ENCODE measurements at regions not wholly inside any gene's neighbourhood (a gene's known extent, or its start where the extent isn't known, plus 50 kb on each side); places are given as distances from the start of the nearest gene placed in this dataset.
"Not testable (repeated sequence)": the region's sequence is repeated elsewhere in the genome, so short reads cannot be mapped to it uniquely, and the experiment has no call there.

- TF ChIP-seq CTCF (conservative IDR thresholded peaks at IDR 0.05 in 1 of 2, IDR thresholded peaks at IDR 0.05 in 1 of 2; ENCODE audit: extremely low read depth in 1 of 2, insufficient read depth in 1 of 2, low read depth in 1 of 2, low read length in 2 of 2); EZH2 (IDR thresholded peaks at IDR 0.05; ENCODE audit: borderline replicate concordance, low read length): not testable (repeated sequence)
These were observed 544.4 kb downstream of the FOXD4L6 start for GRCh38 chr9:40584039-40584438.
